DND-41 (cell line): ENCODE measurements at regions not wholly inside any gene's neighbourhood (a gene's known extent, or its start where the extent isn't known, plus 50 kb on each side); places are given as distances from the start of the nearest gene placed in this dataset.

ENCODE experiments used
- ATAC-seq: fragments of 200-7000 bp; cut with Tn5 transposase; 3 replicates; pipeline ENCODE4 v1.9.1; 2021; ENCODE audit warnings: low read depth; ENCODE audit not compliant: insufficient read depth
- DNase-seq: peaks from one replicate; pipeline ENCODE4 v3.0.0-alpha.2; 2020
- H2AFZ ChIP-seq: 2 replicates; pipeline ENCODE4 v1.6.0; 2012; ENCODE audit warnings: low read depth, low read length
- H3K27ac ChIP-seq: 2 replicates; pipeline ENCODE4 v1.5.1; 2012; ENCODE audit warnings: low read length, inconsistent platforms
- H3K27me3 ChIP-seq: fragments of 200-600 bp; sonication (generic); 2 replicates; pipeline ENCODE4 v1.6.0; 2012; ENCODE audit warnings: low read length, mild to moderate bottlenecking, inconsistent platforms; ENCODE audit not compliant: insufficient read depth, poor library complexity
- H3K36me3 ChIP-seq: 2 replicates; pipeline ENCODE4 v1.5.1; 2012; ENCODE audit warnings: low read length, inconsistent platforms; ENCODE audit not compliant: insufficient read depth
- H3K4me1 ChIP-seq: 2 replicates; pipeline ENCODE4 v1.5.1; 2012; ENCODE audit warnings: mild to moderate bottlenecking, low read length; ENCODE audit not compliant: insufficient read depth
- H3K4me2 ChIP-seq: 2 replicates; pipeline ENCODE4 v1.6.0; 2012; ENCODE audit warnings: mild to moderate bottlenecking, moderate library complexity, low read length, inconsistent platforms; ENCODE audit not compliant: insufficient read depth
- H3K4me3 ChIP-seq, 2 experiments: fragments of 200-600 bp in 1 of 2; shearing (Covaris generic) in 1 of 2; 2 replicates each; pipeline ENCODE4 v1.5.1; 2012 to 2016; ENCODE audit warnings: inconsistent platforms in 2 of 2, low read length in 2 of 2, mild to moderate bottlenecking in 2 of 2, low read depth in 1 of 2, moderate library complexity in 1 of 2
- H3K79me2 ChIP-seq: 2 replicates; pipeline ENCODE4 v1.6.0; 2012; ENCODE audit warnings: low read length, inconsistent platforms; ENCODE audit not compliant: insufficient read depth
- H3K9ac ChIP-seq: 2 replicates; pipeline ENCODE4 v1.6.0; 2012; ENCODE audit warnings: low read depth, mild to moderate bottlenecking, inconsistent platforms, low read length, moderate library complexity
- H3K9me3 ChIP-seq: 2 replicates; pipeline ENCODE4 v1.5.1; 2012; ENCODE audit warnings: low read length, moderate library complexity, mild to moderate bottlenecking, inconsistent platforms; ENCODE audit not compliant: insufficient read depth, severe bottlenecking
- H4K20me1 ChIP-seq: 2 replicates; pipeline ENCODE4 v1.6.0; 2012; ENCODE audit warnings: low read length; ENCODE audit not compliant: insufficient read depth
- CTCF ChIP-seq: IDR thresholded peaks from 2 replicates; pipeline ENCODE4 v1.5.1; 2012; ENCODE audit warnings: borderline replicate concordance, low read length, moderate library complexity, mild to moderate bottlenecking; ENCODE audit not compliant: poor library complexity, severe bottlenecking; ENCODE audit errors: extremely low read depth
- EZH2 ChIP-seq: IDR thresholded peaks from 3 replicates; pipeline ENCODE4 v1.6.1; 2012; ENCODE audit warnings: borderline replicate concordance, low read depth, mild to moderate bottlenecking, moderate library complexity, low read length, inconsistent platforms; ENCODE audit not compliant: severe bottlenecking

- no peaks in the 10 kb centered on the region for H3K4me1 ChIP-seq
- TF ChIP-seq EZH2 (no peak), CTCF (no peak)
- peaks cover 6% of the 10 kb centered on the region for H3K27me3 ChIP-seq
- no peaks in the 10 kb centered on the region for H3K79me2 ChIP-seq
- H4K20me1 ChIP-seq, result no peaks in the 10 kb centered on the region
- peaks cover 3% of the 10 kb centered on the region for H3K9me3 ChIP-seq
- ATAC-seq (no peak), DNase-seq (no peak)
- no peaks in the 10 kb centered on the region for H3K36me3 ChIP-seq
- no peak overlapping the region for H2AFZ ChIP-seq
- no peak overlapping the region for H3K9ac ChIP-seq
- no peak overlapping the region for H3K27ac ChIP-seq
- H3K4me2 ChIP-seq, result no peak overlapping the region
- no peak overlapping the region for H3K4me3 ChIP-seq
Observed at GRCh38 chr1:29429656-29430055, 193.3 kb downstream of the PTPRU start.

GRCh38 chr1:29428997-29429396 is 192.7 kb downstream of the PTPRU start:
- no peak for TF ChIP-seq CTCF
- no peak for ATAC-seq

GRCh38 chr1:29428280-29428615 is 191.9 kb downstream of the PTPRU start:
- H3K4me2 ChIP-seq, result no peak overlapping the region
- peaks cover 14% of the 10 kb centered on the region for H3K27me3 ChIP-seq
- no peaks in the 10 kb centered on the region for H3K4me1 ChIP-seq
- no peak overlapping the region for H3K4me3 ChIP-seq
- TF ChIP-seq EZH2, result no peak
- no peak for DNase-seq
- no peak for ATAC-seq
- H3K27ac ChIP-seq, result no peak overlapping the region
- no peaks in the 10 kb centered on the region for H4K20me1 ChIP-seq
- H3K9ac ChIP-seq, result no peak overlapping the region
- no peaks in the 10 kb centered on the region for H3K36me3 ChIP-seq
- H3K9me3 ChIP-seq, result peaks cover 3% of the 10 kb centered on the region
- no peak overlapping the region for H2AFZ ChIP-seq
- no peaks in the 10 kb centered on the region for H3K79me2 ChIP-seq

More at GRCh38 chr1:29428997-29429396, 192.7 kb downstream of the PTPRU start:
- Histone ChIP-seq H2AFZ (no peak overlapping the region), H3K36me3 (no peaks in the 10 kb centered on the region), H4K20me1 (no peaks in the 10 kb centered on the region), H3K4me3 (no peak overlapping the region), H3K9ac (no peak overlapping the region), H3K27me3 (peaks cover 8% of the 10 kb centered on the region), H3K79me2 (no peaks in the 10 kb centered on the region), H3K27ac (no peak overlapping the region), H3K9me3 (peaks cover 3% of the 10 kb centered on the region), H3K4me1 (no peaks in the 10 kb centered on the region), H3K4me2 (no peak overlapping the region)
- no peak for DNase-seq

GRCh38 chr1:29427614-29428279 is 191.4 kb downstream of the PTPRU start:
- H3K4me3 ChIP-seq, result no peak overlapping the region
- H3K9ac ChIP-seq, result no peak overlapping the region
- no peaks in the 10 kb centered on the region for H3K4me1 ChIP-seq
- peaks cover 14% of the 10 kb centered on the region for H3K27me3 ChIP-seq
- peaks cover 3% of the 10 kb centered on the region for H3K9me3 ChIP-seq
- no peak for TF ChIP-seq EZH2
- no peak for TF ChIP-seq CTCF
- no peak overlapping the region for H3K4me2 ChIP-seq
- ATAC-seq (no peak), DNase-seq (no peak)
- no peak overlapping the region for H3K27ac ChIP-seq
- H4K20me1 ChIP-seq, result no peaks in the 10 kb centered on the region
- no peaks in the 10 kb centered on the region for H3K36me3 ChIP-seq
- H2AFZ ChIP-seq, result no peak overlapping the region
- no peaks in the 10 kb centered on the region for H3K79me2 ChIP-seq
